ENCODE measurements at regions not wholly inside any gene's neighbourhood (a gene's known extent, or its start where the extent isn't known, plus 50 kb on each side); places are given as distances from the start of the nearest gene placed in this dataset.

GRCh38 chr1:229988534-229988933 lies 78.5 kb upstream of the GALNT2 start:
- TF ChIP-seq REST (IDR thresholded peaks at IDR 0.05): no peak
- TF ChIP-seq ATF3 (IDR thresholded peaks at IDR 0.05): no peak
- TF ChIP-seq CTCF (IDR thresholded peaks at IDR 0.05; ENCODE audit: low read depth, low read length, missing input control): no peak
- TF ChIP-seq JUND (IDR thresholded peaks at IDR 0.05): no peak
- TF ChIP-seq ZBTB33 (IDR thresholded peaks at IDR 0.05): no peak
- TF ChIP-seq MAX (IDR thresholded peaks at IDR 0.05): no peak

Data from liver (tissue), 3 donors.